ENCODE measurements at regions not wholly inside any gene's neighbourhood (a gene's known extent, or its start where the extent isn't known, plus 50 kb on each side); places are given as distances from the start of the nearest gene placed in this dataset.

- no peak for TF ChIP-seq CTCF (IDR thresholded peaks at IDR 0.05)
- no peak for TF ChIP-seq EZH2 (IDR thresholded peaks at IDR 0.05; ENCODE audit: borderline replicate concordance, insufficient read depth, low read depth, low read length, poor library complexity, severe bottlenecking)
Measured at GRCh38 chr5:20370061-20370460, 382.1 kb upstream of the CDH18 start.

Measured in B cell (primary cell).